Aorta (tissue), 5 donors: ENCODE measurements at regions not wholly inside any gene's neighbourhood (a gene's known extent, or its start where the extent isn't known, plus 50 kb on each side); places are given as distances from the start of the nearest gene placed in this dataset.

Experiments
- ATAC-seq: fragments of 200-7000 bp; cut with Tn5 transposase; one replicate; pipeline ENCODE4 v1.9.1; 2022; ENCODE audit warnings: moderate library complexity; ENCODE audit not compliant: low FRiP score
- DNase-seq, 2 donors: peaks; one replicate each; pipeline ENCODE4 v3.0.0-alpha.2; 2020
- H3K27ac ChIP-seq, 2 donors: one replicate each; pipeline ENCODE4 v1.5.1; 2013; ENCODE audit warnings: low read length in 2 of 2, mild to moderate bottlenecking in 2 of 2, moderate library complexity in 2 of 2, control low read depth in 1 of 2, inconsistent platforms in 1 of 2, low read depth in 1 of 2
- H3K27me3 ChIP-seq, 2 donors: one replicate each; pipeline ENCODE4 v1.6.1; 2013; ENCODE audit warnings: control low read depth in 1 of 2, low read length in 1 of 2, mild to moderate bottlenecking in 1 of 2, moderate library complexity in 1 of 2; ENCODE audit not compliant: insufficient read depth in 2 of 2, control insufficient read depth in 1 of 2
- H3K36me3 ChIP-seq, 2 donors: one replicate each; pipeline ENCODE4 v1.6.1; 2013; ENCODE audit warnings: control low read depth in 1 of 2, low read length in 1 of 2, mild to moderate bottlenecking in 1 of 2; ENCODE audit not compliant: insufficient read depth in 2 of 2, control insufficient read depth in 1 of 2
- H3K4me1 ChIP-seq, 2 donors: one replicate each; pipeline ENCODE4 v1.6.1; 2013; ENCODE audit warnings: low read length in 2 of 2, control low read depth in 1 of 2, mild to moderate bottlenecking in 1 of 2, moderate library complexity in 1 of 2; ENCODE audit not compliant: insufficient read depth in 2 of 2, control insufficient read depth in 1 of 2
- H3K4me3 ChIP-seq, 2 donors: one replicate each; pipeline ENCODE4 v1.5.1; 2013; ENCODE audit warnings: low read length in 2 of 2, control low read depth in 1 of 2, mild to moderate bottlenecking in 1 of 2
- H3K9me3 ChIP-seq: one replicate; pipeline ENCODE4 v1.6.1; 2013; ENCODE audit warnings: mild to moderate bottlenecking, low read length; ENCODE audit not compliant: control insufficient read depth
- WGBS, 2 donors: extraction: QIAGEN DNeasy Blood & Tissue Kit; methylation state at CpG; one replicate each; pipeline ENCODE4 v1.1.7; 2013; 5-methylcytosine and 5-hydroxymethylcytosine counted together
- intact Hi-C, 2 donors: fragments of 100-400 bp; cut with DNase I; formaldehyde crosslinking; loops; one replicate each; pipeline versions ENCODE4 v1.14.2 to v1.15.0; 2022
- donor health status: healthy with polysubstance abuse.
- donor health status: Bipolar disorder and iron deficiency.
- donor health status: DM: no; HTN: no; CAD: no.
- donor health status: DM: no; HTN: no; CAD: no.
- donor health status: DM: yes; HTN: yes; CAD: no.

DNA sequence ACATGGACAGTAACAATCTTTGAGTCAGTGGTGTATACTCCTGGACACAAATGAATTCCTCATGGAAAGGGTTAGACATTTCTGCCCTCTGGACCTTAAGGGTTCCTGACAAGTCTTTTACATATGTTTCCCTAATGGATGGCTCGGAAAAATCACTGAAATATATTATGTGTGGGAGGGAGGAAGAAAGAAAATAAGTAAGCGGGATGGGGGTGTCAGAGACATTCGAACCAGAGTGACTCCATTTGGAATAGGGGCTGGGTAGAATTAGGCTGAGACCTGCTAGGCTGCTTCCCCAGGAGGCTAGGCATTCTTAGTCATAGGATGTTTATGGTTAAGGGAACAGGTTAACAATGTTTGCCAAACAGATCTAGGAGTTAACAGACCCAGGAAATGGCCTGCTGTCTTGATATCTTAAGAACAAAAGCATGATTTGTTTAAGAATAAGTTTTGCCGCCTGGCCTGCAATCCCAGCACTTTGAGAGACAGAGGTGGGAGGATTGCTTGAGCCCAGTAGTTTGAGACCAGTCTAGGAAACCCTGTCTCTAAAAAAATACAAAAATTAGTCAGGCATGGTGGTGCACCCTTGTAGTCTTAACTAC is 1241.7 kb downstream of the TYW1 start:
- DNase-seq: no peak
- no peaks in the 10 kb centered on the region for H3K4me1 ChIP-seq
- no peaks in the 10 kb centered on the region for H3K27me3 ChIP-seq
- no peak for ATAC-seq
- 49 to 51% methylated on average over 4 of the region's 4 CpGs for WGBS, 2 donors
- intact Hi-C loops: no loop called here
- no peak overlapping the region for H3K27ac ChIP-seq
- H3K4me3 ChIP-seq: no peak overlapping the region
- no peaks in the 10 kb centered on the region for H3K9me3 ChIP-seq
- H3K36me3 ChIP-seq: no peaks in the 10 kb centered on the region

DNA sequence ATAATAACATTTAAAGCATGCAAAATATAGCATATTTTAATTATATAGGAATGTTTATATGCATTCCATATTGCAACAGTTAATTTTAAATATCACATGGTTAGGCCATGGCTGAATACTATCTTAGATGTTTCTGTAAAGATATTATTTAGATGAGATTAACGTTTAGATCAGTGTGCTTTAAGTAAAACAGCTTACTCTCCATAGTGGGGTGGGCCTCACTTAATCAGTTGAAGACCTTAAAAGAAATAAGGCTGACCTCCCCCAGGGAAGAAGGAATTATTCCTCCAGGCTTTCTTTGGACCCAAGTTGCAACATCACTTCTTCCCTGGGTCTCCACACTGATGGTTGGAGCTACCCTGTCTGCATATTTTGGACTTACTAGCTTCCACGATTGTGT is 1246.5 kb downstream of the TYW1 start:
- Histone ChIP-seq H3K27me3 (no peaks in the 10 kb centered on the region), H3K27ac (no peak overlapping the region), H3K4me3 (no peak overlapping the region), H3K9me3 (no peaks in the 10 kb centered on the region), H3K4me1 (no peaks in the 10 kb centered on the region), H3K36me3 (no peaks in the 10 kb centered on the region)
- intact Hi-C loops: no loop called here
- no peak for ATAC-seq
- WGBS, 2 donors: 54 to 62% methylated on average over 2 of the region's 2 CpGs
- DNase-seq: no peak

DNA sequence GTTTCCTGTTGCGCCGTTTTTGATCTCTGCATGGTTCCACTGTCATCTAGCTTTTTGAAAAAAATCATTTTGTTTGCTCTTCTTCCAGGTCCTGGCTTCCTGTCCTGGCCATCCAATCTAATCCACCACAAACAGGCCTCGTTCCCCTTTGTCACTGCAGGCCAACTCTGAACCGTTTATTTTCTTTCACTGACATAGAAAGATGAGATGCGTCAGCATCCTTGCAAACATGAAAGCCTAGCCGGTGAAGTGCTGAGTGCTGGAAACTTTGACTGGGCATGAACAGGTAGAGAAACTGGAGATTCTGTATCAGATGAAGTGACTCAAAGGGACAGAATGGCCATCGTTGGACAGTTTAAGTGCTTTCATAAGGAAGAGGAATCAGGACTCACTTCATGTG is 1247.8 kb downstream of the TYW1 start:
- Histone ChIP-seq H3K27me3 (no peaks in the 10 kb centered on the region), H3K27ac (no peak overlapping the region), H3K4me1 (no peaks in the 10 kb centered on the region), H3K9me3 (no peaks in the 10 kb centered on the region), H3K36me3 (no peaks in the 10 kb centered on the region), H3K4me3 (no peak overlapping the region)
- intact Hi-C loops: no loop called here
- 63 to 69% methylated on average over 7 of the region's 7 CpGs for WGBS, 2 donors
- no peak for ATAC-seq
- no peak for DNase-seq

DNA sequence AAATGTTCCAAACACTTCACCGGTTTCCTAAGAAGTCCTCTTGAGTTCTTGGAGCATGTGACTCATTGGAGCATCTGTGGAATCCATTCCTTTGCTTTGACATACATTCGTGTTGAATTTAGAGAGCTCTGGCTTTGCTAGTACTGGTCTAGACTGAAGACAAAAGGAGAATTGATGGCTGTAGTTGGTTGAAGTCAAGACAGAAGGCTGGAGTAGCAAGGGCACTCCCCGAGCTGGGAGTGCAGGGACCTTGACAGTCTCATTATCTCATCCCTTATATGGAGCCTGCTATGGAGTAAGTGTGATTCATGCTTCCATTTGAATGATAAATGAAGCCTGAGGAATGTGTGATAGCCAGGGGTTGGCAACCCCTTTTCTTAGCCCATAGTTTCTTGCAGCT is 1249.1 kb downstream of the TYW1 start:
- ATAC-seq (no peak), DNase-seq (no peak)
- H3K4me3 ChIP-seq: no peak overlapping the region
- intact Hi-C loops: no loop called here
- WGBS, 2 donors: 13 to 28% methylated on average over 3 of the region's 3 CpGs
- H3K27ac ChIP-seq: no peak overlapping the region
- H3K36me3 ChIP-seq: no peaks in the 10 kb centered on the region
- H3K27me3 ChIP-seq: no peaks in the 10 kb centered on the region
- peaks cover 2% of the 10 kb centered on the region for H3K9me3 ChIP-seq
- no peaks in the 10 kb centered on the region for H3K4me1 ChIP-seq

DNA sequence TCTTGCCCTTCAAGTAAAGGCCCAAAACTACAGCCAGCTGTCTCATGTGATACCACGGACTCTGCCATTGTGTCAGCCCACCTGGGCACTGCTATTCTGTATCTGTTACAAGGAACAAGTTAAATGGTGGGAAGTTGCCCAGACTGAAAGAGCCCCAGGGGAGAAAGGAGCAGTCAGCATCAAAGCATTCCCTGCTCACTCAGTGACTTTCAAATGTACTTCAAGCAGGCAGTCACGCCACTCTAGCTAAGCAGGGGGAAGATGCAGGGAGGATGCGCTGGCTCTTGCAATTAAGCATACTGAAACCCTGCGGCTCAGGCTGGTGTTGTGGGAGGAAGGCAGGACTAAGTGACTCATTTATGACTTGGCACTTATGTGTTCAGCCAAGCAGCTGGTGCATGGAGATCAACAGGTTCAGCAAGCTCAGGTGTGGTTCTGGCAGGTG is 1249.6 kb downstream of the TYW1 start:
- WGBS, 2 donors: 32 to 33% methylated on average over 4 of the region's 4 CpGs
- Histone ChIP-seq H3K4me1 (no peaks in the 10 kb centered on the region), H3K4me3 (no peak overlapping the region), H3K27me3 (no peaks in the 10 kb centered on the region), H3K9me3 (peaks cover 2% of the 10 kb centered on the region), H3K27ac (no peak overlapping the region), H3K36me3 (no peaks in the 10 kb centered on the region)
- ATAC-seq (no peak), DNase-seq (no peak)
- intact Hi-C loops: no loop called here

DNA sequence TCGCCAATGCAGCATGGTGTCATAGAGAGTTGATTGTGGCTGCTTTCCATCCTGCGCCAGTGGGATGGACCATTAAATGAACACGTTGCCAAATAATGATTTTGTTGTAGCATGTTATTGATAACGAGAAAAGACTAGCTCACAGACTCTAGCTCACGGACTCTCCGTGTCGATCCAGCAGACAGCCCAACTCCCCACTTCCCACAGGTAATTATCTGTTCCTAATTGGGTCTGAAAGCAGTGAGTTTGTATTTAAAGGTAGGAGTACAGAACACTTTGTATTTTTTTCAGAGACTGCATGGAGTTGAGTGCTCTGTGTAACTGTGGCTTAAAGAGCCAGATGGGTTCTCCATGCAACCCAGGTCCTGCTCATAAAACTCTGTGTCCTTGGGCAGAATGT is 1250.5 kb downstream of the TYW1 start:
- H3K27me3 ChIP-seq: no peaks in the 10 kb centered on the region
- peaks cover 2% of the 10 kb centered on the region for H3K9me3 ChIP-seq
- no peak overlapping the region for H3K27ac ChIP-seq
- intact Hi-C loops: no loop called here
- H3K4me1 ChIP-seq: no peaks in the 10 kb centered on the region
- ATAC-seq: no peak
- 85 to 90% methylated on average over 7 of the region's 7 CpGs for WGBS, 2 donors
- no peaks in the 10 kb centered on the region for H3K36me3 ChIP-seq
- no peak overlapping the region for H3K4me3 ChIP-seq
- no peak for DNase-seq

DNA sequence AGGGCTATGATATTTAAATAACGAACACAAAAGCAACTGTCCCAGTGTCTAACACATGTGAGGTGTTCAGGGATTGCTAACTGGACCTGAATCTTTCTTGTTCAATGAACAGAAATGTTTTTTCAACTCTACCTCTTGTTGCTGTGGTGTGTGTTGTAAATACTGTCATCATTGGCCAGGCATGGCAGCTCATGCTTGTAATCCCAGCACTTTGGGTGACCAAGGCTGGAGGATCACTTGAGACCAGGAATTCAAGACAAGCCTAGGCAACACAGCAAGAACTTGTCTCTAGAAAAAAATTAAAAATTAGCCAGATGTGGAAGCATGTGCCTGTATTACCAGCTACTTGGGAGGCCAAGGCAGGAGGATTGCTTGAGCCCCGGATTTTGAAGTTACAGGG is 1250.9 kb downstream of the TYW1 start:
- no peak overlapping the region for H3K4me3 ChIP-seq
- peaks cover 2% of the 10 kb centered on the region for H3K9me3 ChIP-seq
- intact Hi-C loops: no loop called here
- H3K27ac ChIP-seq: no peak overlapping the region
- DNase-seq: no peak
- ATAC-seq: no peak
- no peaks in the 10 kb centered on the region for H3K4me1 ChIP-seq
- H3K27me3 ChIP-seq: no peaks in the 10 kb centered on the region
- 68 to 88% methylated on average over 2 of the region's 2 CpGs for WGBS, 2 donors
- no peaks in the 10 kb centered on the region for H3K36me3 ChIP-seq

DNA sequence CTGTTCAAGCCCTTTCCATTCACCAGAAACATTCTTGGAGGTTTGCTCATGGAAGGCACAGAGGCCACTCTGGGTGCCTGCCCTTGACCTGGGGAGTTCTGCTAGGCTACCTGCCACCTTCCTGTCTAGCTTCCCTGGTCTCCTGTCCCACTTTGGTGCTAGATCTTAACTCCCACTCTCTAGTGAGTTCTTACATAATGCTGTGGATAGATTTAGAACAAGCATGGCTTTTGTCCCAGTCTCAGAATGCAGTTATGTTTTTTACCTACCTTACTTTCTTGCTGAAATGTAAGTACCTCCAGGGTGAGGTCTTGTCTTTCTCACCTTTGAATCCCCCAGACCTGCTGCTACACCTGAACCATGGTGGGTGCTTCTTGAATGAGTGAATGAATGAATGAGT is 1252.3 kb downstream of the TYW1 start:
- Histone ChIP-seq H3K36me3 (no peaks in the 10 kb centered on the region), H3K9me3 (peaks cover 2% of the 10 kb centered on the region), H3K4me1 (no peaks in the 10 kb centered on the region), H3K27me3 (no peaks in the 10 kb centered on the region), H3K27ac (no peak overlapping the region), H3K4me3 (no peak overlapping the region)
- ATAC-seq (no peak), DNase-seq (no peak)
- intact Hi-C loops: no loop called here

DNA sequence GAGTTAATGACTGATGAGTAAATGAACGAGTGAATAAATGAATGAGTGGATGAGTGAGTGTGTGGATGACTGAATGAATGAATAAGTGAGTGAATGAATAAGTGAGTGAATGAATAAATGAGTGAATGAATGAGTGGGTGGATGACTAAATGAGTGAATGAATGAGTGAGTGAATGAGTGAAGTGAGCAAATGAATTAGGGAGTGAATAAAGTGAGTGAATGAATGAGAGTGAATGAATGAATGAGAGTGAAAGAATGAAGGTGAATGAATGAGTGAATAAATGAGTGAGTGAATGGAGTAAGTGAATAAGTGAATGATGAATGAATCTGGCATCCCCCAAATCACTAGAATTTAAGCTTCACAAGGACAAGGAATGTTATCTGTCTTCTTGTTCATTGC is 1253.0 kb downstream of the TYW1 start:
- Histone ChIP-seq H3K4me3 (no peak overlapping the region), H3K9me3 (peaks cover 2% of the 10 kb centered on the region), H3K27ac (no peak overlapping the region), H3K36me3 (no peaks in the 10 kb centered on the region), H3K4me1 (no peaks in the 10 kb centered on the region), H3K27me3 (no peaks in the 10 kb centered on the region)
- DNase-seq (no peak), ATAC-seq (no peak)
- intact Hi-C loops: no loop called here
- WGBS, 2 donors: 84 to 88% methylated on average over 1 of the region's 1 CpG
